SK-N-SH (cell line): ENCODE measurements at regions not wholly inside any gene's neighbourhood (a gene's known extent, or its start where the extent isn't known, plus 50 kb on each side); places are given as distances from the start of the nearest gene placed in this dataset.

Experiments used
- CTCF ChIA-PET: fragments of 300-600, 350-600 bp; formaldehyde crosslinking; extraction: SDS; loops from one replicate; lab custom pipeline; 2021; lab: Yijun Ruan, JAX
- POLR2A ChIA-PET: fragments of 350-600 bp; sonication (Branson Sonifier 250); formaldehyde crosslinking; extraction: SDS; loops from one replicate; lab custom pipeline; 2020; ENCODE audit warnings: antibody characterized with exemption, inconsistent platforms; lab: Yijun Ruan, JAX
- DNase-seq: peaks from one replicate; pipeline ENCODE4 v3.0.0; 2012
- H2AFZ ChIP-seq: fragments of 200-600 bp; sonication (generic); 2 replicates; pipeline ENCODE4 v1.8.1; 2016; ENCODE audit warnings: antibody characterized with exemption, mild to moderate bottlenecking, low read depth
- H3F3A ChIP-seq: fragments of 200-600 bp; sonication (generic); replicated peaks from 2 replicates; pipeline ENCODE3; 2016; ENCODE audit warnings: antibody characterized with exemption, mild to moderate bottlenecking; ENCODE audit not compliant: insufficient read depth
- H3K27ac ChIP-seq, 2 experiments: fragments of 200-500 bp in 1 of 2; fragments of 200-600 bp in 1 of 2; sonication (Bioruptor generic) in 1 of 2; sonication (generic), shearing (Covaris generic) in 1 of 2; 2 replicates each; pipeline versions ENCODE4 v1.5.1 to v1.6.1; 2014 to 2016; ENCODE audit warnings: low read depth in 2 of 2, inconsistent platforms in 1 of 2, low read length in 1 of 2, mild to moderate bottlenecking in 1 of 2, mixed read lengths in 1 of 2
- H3K27me3 ChIP-seq: fragments of 200-600 bp; sonication (generic), shearing (Covaris generic); 2 replicates; pipeline ENCODE4 v1.6.1; 2016; ENCODE audit warnings: mixed run types; ENCODE audit not compliant: insufficient read depth
- H3K36me3 ChIP-seq, 2 experiments: fragments of 200-500 bp in 1 of 2; fragments of 200-600 bp in 1 of 2; sonication (Bioruptor generic) in 1 of 2; sonication (generic) in 1 of 2; replicated peaks in 1 of 2; 2 replicates each; pipeline versions ENCODE3 to v1.5.1; 2014 to 2016; ENCODE audit warnings: low read length in 1 of 2, mild to moderate bottlenecking in 1 of 2; ENCODE audit not compliant: insufficient read depth in 2 of 2, control insufficient read depth in 1 of 2
- H3K4me1 ChIP-seq, 2 experiments: fragments of 200-500 bp in 1 of 2; fragments of 200-600 bp in 1 of 2; sonication (Bioruptor generic) in 1 of 2; sonication (generic), shearing (Covaris generic) in 1 of 2; 2 replicates each; pipeline versions ENCODE4 v1.5.1 to v1.6.1; 2014 to 2016; ENCODE audit warnings: low read depth in 1 of 2, low read length in 1 of 2, mixed run types in 1 of 2; ENCODE audit not compliant: insufficient read depth in 2 of 2, control insufficient read depth in 1 of 2
- H3K4me2 ChIP-seq: fragments of 200-600 bp; sonication (generic), shearing (Covaris generic); 2 replicates; pipeline ENCODE4 v1.6.1; 2017; ENCODE audit warnings: mixed run types
- H3K4me3 ChIP-seq, 2 experiments: fragments of 200-500 bp in 1 of 2; fragments of 200-600 bp in 1 of 2; sonication (Bioruptor generic) in 1 of 2; sonication (generic), shearing (Covaris generic) in 1 of 2; 2 replicates each; pipeline versions ENCODE4 v1.5.1 to v1.8.1; 2014 to 2016; ENCODE audit warnings: low read depth in 2 of 2, inconsistent platforms in 1 of 2, low read length in 1 of 2, mild to moderate bottlenecking in 1 of 2, mixed read lengths in 1 of 2, moderate library complexity in 1 of 2
- H3K79me2 ChIP-seq: fragments of 200-600 bp; sonication (generic); 2 replicates; pipeline ENCODE4 v1.8.1; 2017; ENCODE audit warnings: mild to moderate bottlenecking; ENCODE audit not compliant: insufficient read depth
- H3K9ac ChIP-seq: fragments of 200-600 bp; sonication (generic); 2 replicates; pipeline ENCODE4 v1.6.1; 2017; ENCODE audit warnings: mixed run types
- H3K9me2 ChIP-seq: fragments of 200-600 bp; sonication (generic); 2 replicates; pipeline ENCODE4 v1.6.1; 2017; ENCODE audit warnings: mixed run types
- H3K9me3 ChIP-seq: fragments of 200-600 bp; sonication (generic); 2 replicates; pipeline ENCODE4 v1.6.1; 2017; ENCODE audit warnings: mixed run types, mild to moderate bottlenecking, moderate library complexity
- H4K20me1 ChIP-seq: fragments of 200-600 bp; sonication (generic); 2 replicates; pipeline ENCODE4 v1.6.1; 2017; ENCODE audit warnings: mild to moderate bottlenecking, mixed run types; ENCODE audit not compliant: insufficient read depth
- CHD2 ChIP-seq: fragments of 150-350 bp; IDR thresholded peaks from 2 replicates; pipeline ENCODE4 v1.6.1; 2018; ENCODE audit warnings: low read length; ENCODE audit not compliant: partially characterized antibody
- EZH2phosphoT487 ChIP-seq: fragments of 200-600 bp; sonication (generic); IDR thresholded peaks from 2 replicates; pipeline ENCODE4 v1.6.1; 2017; ENCODE audit warnings: low read depth, mixed run types, mild to moderate bottlenecking, antibody characterized with exemption, moderate library complexity, borderline replicate concordance
- FOSL2 ChIP-seq: IDR thresholded peaks from 2 replicates; pipeline ENCODE4 v1.4.0; 2012; ENCODE audit warnings: low read depth, mild to moderate bottlenecking, moderate library complexity, borderline replicate concordance
- FOXJ3 ChIP-seq: sonication (generic); formaldehyde crosslinking; IDR thresholded peaks from 2 replicates; pipeline ENCODE4 v1.5.1; 2020; ENCODE audit warnings: mild to moderate bottlenecking, missing genetic modification reagents
- FOXM1 ChIP-seq: IDR thresholded peaks from 2 replicates; pipeline ENCODE4 v1.4.0; 2012; ENCODE audit warnings: low read depth, mild to moderate bottlenecking
- GABPA ChIP-seq: IDR thresholded peaks from 2 replicates; pipeline ENCODE4 v1.4.0; 2012; ENCODE audit warnings: low read depth, mild to moderate bottlenecking
- JUND ChIP-seq: IDR thresholded peaks from 2 replicates; pipeline ENCODE4 v1.4.0; 2012
- MXI1 ChIP-seq: IDR thresholded peaks from 2 replicates; pipeline ENCODE4 v1.6.1; 2012; ENCODE audit warnings: mild to moderate bottlenecking, low read depth, low read length, improper control_type of control experiment
- NRF1 ChIP-seq: IDR thresholded peaks from 2 replicates; pipeline ENCODE4 v1.6.1; 2012; ENCODE audit warnings: low read depth, mild to moderate bottlenecking, low read length
- PBX3 ChIP-seq: IDR thresholded peaks from 2 replicates; pipeline ENCODE4; 2012
- POLR2AphosphoS5 ChIP-seq: IDR thresholded peaks from 2 replicates; pipeline ENCODE4 v1.6.1; 2012; ENCODE audit warnings: low read depth, low read length
- RCOR1 ChIP-seq: fragments of 150-350 bp; IDR thresholded peaks from 2 replicates; pipeline ENCODE4 v1.6.1; 2017; ENCODE audit warnings: antibody characterized with exemption, low read length
- RXRA ChIP-seq: IDR thresholded peaks from 2 replicates; pipeline ENCODE4 v1.4.0; 2012; ENCODE audit warnings: low read depth, mild to moderate bottlenecking, borderline replicate concordance
- SIN3A ChIP-seq: IDR thresholded peaks from 2 replicates; pipeline ENCODE4 v1.6.1; 2012; ENCODE audit warnings: low read depth, mild to moderate bottlenecking, low read length, moderate library complexity, borderline replicate concordance
- TAF1 ChIP-seq: IDR thresholded peaks from 2 replicates; pipeline ENCODE4 v1.6.1; 2012; ENCODE audit warnings: low read depth, mild to moderate bottlenecking, low read length, moderate library complexity, borderline replicate concordance
- ZBTB33 ChIP-seq: IDR thresholded peaks from 2 replicates; pipeline ENCODE4 v1.4.0; 2012; ENCODE audit warnings: low read depth, borderline replicate concordance
- WGBS: methylation state at CpG from one replicate; pipeline ENCODE4 v1.1.6; 2017; ENCODE audit warnings: low lambda C conversion rate; 5-methylcytosine and 5-hydroxymethylcytosine counted together
- TF ChIP-seq, protein P1 (sequence below): IDR thresholded peaks from 2 replicates; pipeline ENCODE4 v1.4.0; 2012; ENCODE audit warnings: low read depth, borderline replicate concordance
- TF ChIP-seq, protein P2 (sequence below): fragments of 150-350 bp; IDR thresholded peaks from 2 replicates; pipeline ENCODE4 v1.6.1; 2016; ENCODE audit warnings: mild to moderate bottlenecking, low read depth, low read length
- TF ChIP-seq, protein P3 (sequence below): fragments of 200-600 bp; sonication (generic); IDR thresholded peaks from 2 replicates; pipeline ENCODE4 v1.6.1; 2017; ENCODE audit warnings: antibody characterized with exemption, mild to moderate bottlenecking, moderate library complexity
- TF ChIP-seq, protein P4 (sequence below): IDR thresholded peaks from 2 replicates; pipeline ENCODE4 v1.4.0; 2012; ENCODE audit warnings: low read depth

GRCh38 chr20:47872341-47872740 lies 87.1 kb upstream of the SULF2 start:
- H3K4me3 ChIP-seq, result no peak overlapping the region
- H3K4me1 ChIP-seq, result peaks cover 0 to 5% of the 10 kb centered on the region in 2 experiments; a peak in 1 of 4 replicates
- no peaks in the 10 kb centered on the region for H3K27me3 ChIP-seq
- H3K9me3 ChIP-seq, result no peaks in the 10 kb centered on the region
- TF ChIP-seq NRF1 (no peak), FOXM1 (no peak), GABPA (no peak), RXRA (no peak), PBX3 (no peak), SIN3A (no peak), TAF1 (no peak), MXI1 (no peak), ZBTB33 (no peak), CHD2 (no peak), POLR2AphosphoS5 (no peak), RCOR1 (no peak), FOSL2 (no peak), JUND (no peak), FOXJ3 (CRISPR knock-in tag) (no peak), EZH2phosphoT487 (no peak)
- TF ChIP-seq, protein P1, sequence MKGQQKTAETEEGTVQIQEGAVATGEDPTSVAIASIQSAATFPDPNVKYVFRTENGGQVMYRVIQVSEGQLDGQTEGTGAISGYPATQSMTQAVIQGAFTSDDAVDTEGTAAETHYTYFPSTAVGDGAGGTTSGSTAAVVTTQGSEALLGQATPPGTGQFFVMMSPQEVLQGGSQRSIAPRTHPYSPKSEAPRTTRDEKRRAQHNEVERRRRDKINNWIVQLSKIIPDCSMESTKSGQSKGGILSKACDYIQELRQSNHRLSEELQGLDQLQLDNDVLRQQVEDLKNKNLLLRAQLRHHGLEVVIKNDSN, result no peak
- TF ChIP-seq, protein P2, sequence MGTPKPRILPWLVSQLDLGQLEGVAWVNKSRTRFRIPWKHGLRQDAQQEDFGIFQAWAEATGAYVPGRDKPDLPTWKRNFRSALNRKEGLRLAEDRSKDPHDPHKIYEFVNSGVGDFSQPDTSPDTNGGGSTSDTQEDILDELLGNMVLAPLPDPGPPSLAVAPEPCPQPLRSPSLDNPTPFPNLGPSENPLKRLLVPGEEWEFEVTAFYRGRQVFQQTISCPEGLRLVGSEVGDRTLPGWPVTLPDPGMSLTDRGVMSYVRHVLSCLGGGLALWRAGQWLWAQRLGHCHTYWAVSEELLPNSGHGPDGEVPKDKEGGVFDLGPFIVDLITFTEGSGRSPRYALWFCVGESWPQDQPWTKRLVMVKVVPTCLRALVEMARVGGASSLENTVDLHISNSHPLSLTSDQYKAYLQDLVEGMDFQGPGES, result no peak
- TF ChIP-seq, protein P3, sequence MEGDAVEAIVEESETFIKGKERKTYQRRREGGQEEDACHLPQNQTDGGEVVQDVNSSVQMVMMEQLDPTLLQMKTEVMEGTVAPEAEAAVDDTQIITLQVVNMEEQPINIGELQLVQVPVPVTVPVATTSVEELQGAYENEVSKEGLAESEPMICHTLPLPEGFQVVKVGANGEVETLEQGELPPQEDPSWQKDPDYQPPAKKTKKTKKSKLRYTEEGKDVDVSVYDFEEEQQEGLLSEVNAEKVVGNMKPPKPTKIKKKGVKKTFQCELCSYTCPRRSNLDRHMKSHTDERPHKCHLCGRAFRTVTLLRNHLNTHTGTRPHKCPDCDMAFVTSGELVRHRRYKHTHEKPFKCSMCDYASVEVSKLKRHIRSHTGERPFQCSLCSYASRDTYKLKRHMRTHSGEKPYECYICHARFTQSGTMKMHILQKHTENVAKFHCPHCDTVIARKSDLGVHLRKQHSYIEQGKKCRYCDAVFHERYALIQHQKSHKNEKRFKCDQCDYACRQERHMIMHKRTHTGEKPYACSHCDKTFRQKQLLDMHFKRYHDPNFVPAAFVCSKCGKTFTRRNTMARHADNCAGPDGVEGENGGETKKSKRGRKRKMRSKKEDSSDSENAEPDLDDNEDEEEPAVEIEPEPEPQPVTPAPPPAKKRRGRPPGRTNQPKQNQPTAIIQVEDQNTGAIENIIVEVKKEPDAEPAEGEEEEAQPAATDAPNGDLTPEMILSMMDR, result no peak
- TF ChIP-seq, protein P4, sequence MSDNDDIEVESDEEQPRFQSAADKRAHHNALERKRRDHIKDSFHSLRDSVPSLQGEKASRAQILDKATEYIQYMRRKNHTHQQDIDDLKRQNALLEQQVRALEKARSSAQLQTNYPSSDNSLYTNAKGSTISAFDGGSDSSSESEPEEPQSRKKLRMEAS, result no peak
- ChIA-PET CTCF (no interaction called here), POLR2A (no interaction called here)
- no peaks in the 10 kb centered on the region for H3K9me2 ChIP-seq
- H3K9ac ChIP-seq, result no peak overlapping the region
- no peak overlapping the region for H3K4me2 ChIP-seq
- no peaks in the 10 kb centered on the region for H3K79me2 ChIP-seq
- no peak for DNase-seq
- H3K36me3 ChIP-seq, result no peaks in the 10 kb centered on the region
- H3F3A ChIP-seq, result no peaks in the 10 kb centered on the region
- 53% methylated on average over 9 of the region's 9 CpGs for WGBS
- no peak overlapping the region for H2AFZ ChIP-seq
- no peak overlapping the region for H3K27ac ChIP-seq
- H4K20me1 ChIP-seq, result no peaks in the 10 kb centered on the region
